GM23248 (cell line): ENCODE measurements at regions not wholly inside any gene's neighbourhood (a gene's known extent, or its start where the extent isn't known, plus 50 kb on each side); places are given as distances from the start of the nearest gene placed in this dataset.

ENCODE experiments used
- EZH2 ChIP-seq: fragments of 200-600 bp; sonication (generic); IDR thresholded peaks from 2 replicates; pipeline ENCODE4 v1.6.1; 2018; ENCODE audit warnings: antibody characterized with exemption, mild to moderate bottlenecking; ENCODE audit not compliant: insufficient read depth, poor library complexity, severe bottlenecking
- EZH2phosphoT487 ChIP-seq: fragments of 200-600 bp; sonication (generic); IDR thresholded peaks from 2 replicates; pipeline ENCODE4 v1.6.1; 2018; ENCODE audit warnings: antibody characterized with exemption, moderate library complexity, mild to moderate bottlenecking, low read depth; ENCODE audit not compliant: insufficient read depth

DNA sequence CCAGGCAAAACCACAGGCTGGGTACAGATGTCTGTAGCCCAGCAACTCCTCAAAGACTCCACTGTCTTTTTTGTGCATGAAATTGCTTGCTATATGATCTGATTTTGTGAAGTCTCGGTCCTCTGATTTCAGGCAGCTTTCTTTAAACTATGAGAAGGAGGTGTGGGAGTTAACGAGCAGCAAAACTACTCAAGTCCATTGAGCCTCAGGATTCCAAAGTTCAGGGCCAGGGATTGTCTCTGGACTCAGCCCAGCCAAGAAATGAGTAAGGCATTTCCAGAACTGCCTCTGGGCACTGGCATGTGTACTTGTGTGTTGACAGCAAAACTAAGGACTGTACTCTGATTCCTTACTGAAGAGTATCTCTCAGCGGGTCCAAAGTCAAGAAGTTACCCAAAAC is 53.4 kb upstream of the GLIS3 start:
- no peak for TF ChIP-seq EZH2
- no peak for TF ChIP-seq EZH2phosphoT487
